BLaER1 treated with 17β-estradiol and CSF1 and Interleukin-3, amounts not matched to agents 10 nM and 100 nM (cell line): ENCODE measurements at regions not wholly inside any gene's neighbourhood (a gene's known extent, or its start where the extent isn't known, plus 50 kb on each side); places are given as distances from the start of the nearest gene placed in this dataset.

Experiments
- H3K27ac ChIP-seq, 11 experiments: shearing (Covaris generic); formaldehyde crosslinking; 2 replicates each; pipeline ENCODE4 v1.8.1; 2022
- H3K27me3 ChIP-seq, 11 experiments: shearing (Covaris generic); formaldehyde crosslinking; 2 replicates each; pipeline ENCODE4 v1.8.1; 2022
- H3K36me3 ChIP-seq, 11 experiments: shearing (Covaris generic); formaldehyde crosslinking; 2 replicates each; pipeline ENCODE4 v1.8.1; 2022
- H3K4me1 ChIP-seq, 10 experiments: shearing (Covaris generic); formaldehyde crosslinking; 2 replicates each; pipeline ENCODE4 v1.8.1; 2022
- H3K4me2 ChIP-seq, 11 experiments: shearing (Covaris generic); formaldehyde crosslinking; 2 replicates each; pipeline ENCODE4 v1.8.1; 2022
- H3K4me3 ChIP-seq, 10 experiments: shearing (Covaris generic); formaldehyde crosslinking; 2 replicates each; pipeline ENCODE4 v1.8.1; 2022
- H3K9ac ChIP-seq, 11 experiments: shearing (Covaris generic); formaldehyde crosslinking; 2 replicates each; pipeline ENCODE4 v1.8.1; 2022
- H3K9me3 ChIP-seq, 11 experiments: shearing (Covaris generic); formaldehyde crosslinking; replicated peaks in 1 of 11; 2 replicates each; pipeline ENCODE4 v1.8.1; 2022
- H4K20me1 ChIP-seq, 11 experiments: shearing (Covaris generic); formaldehyde crosslinking; 2 replicates each; pipeline ENCODE4 v1.8.1; 2022
- Cebpa-rat ChIP-seq, 11 experiments: shearing (Covaris generic); IDR thresholded peaks; 2 replicates each; pipeline ENCODE4 v1.8.1; 2022

DNA sequence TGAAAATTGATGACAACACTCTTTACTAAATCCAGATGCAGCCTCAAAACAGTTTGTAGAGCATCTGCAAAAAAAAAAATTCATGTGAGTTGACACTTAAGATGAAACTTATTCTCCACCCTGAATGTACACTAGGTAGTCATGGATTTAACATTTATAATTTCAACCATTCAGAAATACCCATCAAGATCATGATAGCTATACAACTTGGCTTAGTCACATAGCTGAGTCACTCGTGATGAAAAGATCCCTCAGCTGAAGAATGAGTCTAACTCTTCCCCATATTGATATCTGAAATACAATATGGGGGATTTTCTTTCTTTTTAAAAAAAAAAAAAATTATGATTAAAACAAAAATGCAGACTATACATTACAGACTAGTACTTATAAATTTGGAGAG, 104.8 kb upstream of the PLEKHG7 start:
- TF ChIP-seq Cebpa-rat (IDR thresholded peaks at IDR 0.05), result no peak
- no peak overlapping the region for H3K9ac ChIP-seq
- H4K20me1 ChIP-seq, result no peaks in the 10 kb centered on the region
- H3K27ac ChIP-seq, result peak overlapping the region in 1 of 11 experiments; percentile 17; a peak in 1 of 22 replicates
- peaks cover 22 to 66% (median 34%) of the 10 kb centered on the region in 10 experiments for H3K4me1 ChIP-seq
- H3K4me2 ChIP-seq, result no peak overlapping the region
- H3K36me3 ChIP-seq, result peaks cover 0 to 20% (median 6%) of the 10 kb centered on the region in 11 experiments; a peak in 8 of 22 replicates
- H3K4me3 ChIP-seq, result no peak overlapping the region
- H3K9me3 ChIP-seq, result peaks cover 43 to 65% (median 57%) of the 10 kb centered on the region in 11 experiments
- no peaks in the 10 kb centered on the region for H3K27me3 ChIP-seq

DNA sequence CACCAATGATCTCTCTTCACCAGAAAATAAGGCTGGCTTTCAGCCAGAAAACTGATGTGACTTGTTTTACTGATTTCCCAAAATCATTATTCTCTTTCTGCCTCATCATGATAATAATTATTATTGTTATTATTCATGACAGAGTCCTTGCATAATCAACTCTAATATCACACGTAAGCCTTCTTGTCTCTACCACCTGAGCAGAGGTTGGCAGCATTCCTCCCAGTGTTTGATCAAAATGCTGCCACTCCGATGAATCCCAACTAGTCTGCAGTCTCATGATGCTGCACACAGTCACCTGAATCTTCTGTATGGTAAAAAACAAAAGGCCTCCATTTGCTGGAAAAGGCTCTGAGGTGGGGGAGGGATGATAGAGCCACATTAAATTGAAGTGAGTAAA, 105.7 kb upstream of the PLEKHG7 start:
- H3K36me3 ChIP-seq, result peaks cover 0 to 20% (median 6%) of the 10 kb centered on the region in 11 experiments; a peak in 8 of 22 replicates
- TF ChIP-seq Cebpa-rat (IDR thresholded peaks at IDR 0.05), result no peak
- H3K27me3 ChIP-seq, result no peaks in the 10 kb centered on the region
- peaks cover 31 to 66% (median 41%) of the 10 kb centered on the region in 10 experiments for H3K4me1 ChIP-seq
- no peak overlapping the region for H3K4me3 ChIP-seq
- no peak overlapping the region for H3K4me2 ChIP-seq
- no peaks in the 10 kb centered on the region for H4K20me1 ChIP-seq
- H3K27ac ChIP-seq, result peak overlapping the region in 2 of 11 experiments; percentile 0 to 96; a peak in 2 of 22 replicates
- peaks cover 40 to 56% (median 49%) of the 10 kb centered on the region in 11 experiments for H3K9me3 ChIP-seq
- H3K9ac ChIP-seq, result no peak overlapping the region

- Histone ChIP-seq H3K4me2 (no peak overlapping the region), H3K4me3 (no peak overlapping the region), H3K27ac (peak overlapping the region in 6 of 11 experiments; percentile 0 to 96 (median 91); a peak in 8 of 22 replicates), H3K4me1 (peaks cover 34 to 66% (median 45%) of the 10 kb centered on the region in 10 experiments), H4K20me1 (no peaks in the 10 kb centered on the region), H3K9ac (no peak overlapping the region), H3K9me3 (peaks cover 32 to 51% (median 41%) of the 10 kb centered on the region in 11 experiments), H3K27me3 (no peaks in the 10 kb centered on the region), H3K36me3 (peaks cover 0 to 20% (median 6%) of the 10 kb centered on the region in 11 experiments; a peak in 8 of 22 replicates)
- TF ChIP-seq Cebpa-rat (IDR thresholded peaks at IDR 0.05), result no peak
Observed at GRCh38 chr12:92596383-92596782, 106.4 kb upstream of the PLEKHG7 start.

DNA sequence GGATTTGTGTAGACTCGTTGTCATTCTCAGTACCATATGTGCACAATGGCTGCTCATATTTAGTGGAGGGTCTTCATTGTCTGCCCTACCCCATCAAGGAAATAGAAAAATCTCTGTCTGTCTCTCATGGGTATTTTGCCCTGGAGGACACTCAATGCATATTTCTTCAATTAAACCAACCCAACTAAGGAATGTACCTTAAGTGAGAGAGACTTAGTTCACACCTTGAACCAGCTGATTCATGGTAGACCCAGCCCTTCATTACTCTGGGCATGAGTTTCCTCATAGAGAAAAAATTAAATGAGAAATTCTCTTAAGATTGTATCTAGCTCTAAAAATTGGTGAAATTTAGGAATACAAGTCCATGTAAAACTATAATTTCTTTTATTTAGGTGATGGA, 107.1 kb upstream of the PLEKHG7 start:
- Histone ChIP-seq H3K4me2 (peak overlapping the region in 7 of 11 experiments; percentile 69 to 87 (median 80); a peak in 12 of 22 replicates), H3K27ac (peak overlapping the region in 9 of 11 experiments; percentile 87 to 96 (median 90); a peak in 16 of 22 replicates), H3K27me3 (no peaks in the 10 kb centered on the region), H3K4me1 (peaks cover 34 to 60% (median 46%) of the 10 kb centered on the region in 10 experiments), H3K9ac (no peak overlapping the region), H3K9me3 (peaks cover 25 to 44% (median 34%) of the 10 kb centered on the region in 11 experiments), H3K4me3 (no peak overlapping the region), H3K36me3 (peaks cover 0 to 20% (median 6%) of the 10 kb centered on the region in 11 experiments; a peak in 8 of 22 replicates), H4K20me1 (no peaks in the 10 kb centered on the region)
- no peak for TF ChIP-seq Cebpa-rat (IDR thresholded peaks at IDR 0.05)

GRCh38 chr12:92593734-92594402, 108.9 kb upstream of the PLEKHG7 start:
- H3K9ac ChIP-seq, result peak overlapping the region; percentile 58 to 81 (median 74)
- peak overlapping the region; percentile 75 to 96 (median 90) for H3K27ac ChIP-seq
- H3K36me3 ChIP-seq, result peaks cover 0 to 5% (median 0%) of the 10 kb centered on the region in 11 experiments; a peak in 1 of 22 replicates
- peak; percentile 17 to 95 (median 87); a peak in 19 of 22 replicates for TF ChIP-seq Cebpa-rat (IDR thresholded peaks at IDR 0.05)
- H3K4me3 ChIP-seq, result peak overlapping the region in 6 of 10 experiments; percentile 8 to 34 (median 18); a peak in 7 of 20 replicates
- no peaks in the 10 kb centered on the region for H4K20me1 ChIP-seq
- no peaks in the 10 kb centered on the region for H3K27me3 ChIP-seq
- H3K4me1 ChIP-seq, result peaks cover 34 to 52% (median 46%) of the 10 kb centered on the region in 10 experiments
- peak overlapping the region; percentile 69 to 87 (median 79) for H3K4me2 ChIP-seq
- H3K9me3 ChIP-seq, result peaks cover 7 to 28% (median 16%) of the 10 kb centered on the region in 11 experiments

DNA sequence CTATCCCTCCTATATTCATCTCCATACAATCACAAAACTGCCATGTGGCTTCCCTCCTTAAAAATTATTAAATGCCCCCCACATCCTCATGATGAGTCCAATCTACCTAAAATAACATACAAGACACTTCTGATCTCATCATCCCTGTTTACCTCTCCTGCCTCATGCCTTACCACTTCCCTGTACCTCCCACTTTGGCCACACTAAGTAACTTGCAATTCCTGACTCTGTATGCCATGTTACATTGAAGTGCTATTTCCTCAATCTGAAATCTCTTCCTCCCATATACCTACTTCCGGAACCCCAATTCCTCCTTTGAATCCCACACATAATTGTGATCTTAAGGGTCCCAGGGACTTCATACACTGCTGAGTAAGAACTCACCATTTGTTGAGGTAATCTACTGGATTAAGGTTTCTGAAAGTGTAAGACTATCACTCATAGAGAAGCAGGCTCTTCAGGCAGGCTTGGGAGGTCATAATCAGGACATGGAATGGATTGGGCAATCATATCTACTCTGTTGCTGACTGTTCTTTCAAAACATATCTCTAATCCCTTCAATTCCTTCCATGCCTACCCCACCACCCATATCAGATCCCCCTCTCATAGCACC, 117.6 kb upstream of the PLEKHG7 start:
- Histone ChIP-seq H3K36me3 (no peaks in the 10 kb centered on the region; a peak in 1 of 22 replicates), H3K27me3 (no peaks in the 10 kb centered on the region), H4K20me1 (no peaks in the 10 kb centered on the region), H3K4me2 (0 out of 22 replicates have a peak overlapping the region, but pooled peaks of 1 of the 11 experiments have one; percentile 12), H3K9me3 (peaks cover 13 to 44% (median 25%) of the 10 kb centered on the region in 11 experiments), H3K9ac (no peak overlapping the region), H3K4me1 (peaks cover 17 to 31% (median 29%) of the 10 kb centered on the region in 10 experiments), H3K4me3 (no peak overlapping the region), H3K27ac (no peak overlapping the region)
- no peak for TF ChIP-seq Cebpa-rat (IDR thresholded peaks at IDR 0.05)

GRCh38 chr12:92583910-92584309, 118.9 kb upstream of the PLEKHG7 start:
- Histone ChIP-seq H3K4me3 (no peak overlapping the region), H3K9me3 (peaks cover 13 to 44% (median 25%) of the 10 kb centered on the region in 11 experiments), H3K9ac (no peak overlapping the region), H3K27me3 (no peaks in the 10 kb centered on the region), H4K20me1 (no peaks in the 10 kb centered on the region), H3K4me2 (no peak overlapping the region), H3K36me3 (no peaks in the 10 kb centered on the region; a peak in 1 of 22 replicates), H3K27ac (no peak overlapping the region), H3K4me1 (peaks cover 17 to 34% (median 30%) of the 10 kb centered on the region in 10 experiments)
- no peak for TF ChIP-seq Cebpa-rat (IDR thresholded peaks at IDR 0.05)

DNA sequence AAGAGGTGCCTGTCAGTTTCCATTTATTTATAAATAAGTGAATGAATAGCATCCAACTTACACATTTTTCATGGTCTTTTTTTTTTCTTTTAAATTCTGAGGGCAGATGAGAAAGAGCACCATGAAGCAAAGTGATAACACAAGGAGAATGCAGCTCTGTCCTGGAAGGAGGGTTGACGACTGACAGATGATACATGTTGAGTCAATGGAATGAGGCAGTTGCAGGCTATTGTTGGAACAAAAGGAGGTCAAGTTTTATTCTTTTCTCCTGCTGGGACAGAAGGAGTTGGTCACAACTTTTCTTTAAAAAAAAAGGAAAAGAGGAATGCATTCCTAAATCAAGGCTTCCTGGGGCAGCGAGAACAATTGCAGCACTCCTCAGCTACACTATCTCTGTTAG, 119.9 kb upstream of the PLEKHG7 start:
- Histone ChIP-seq H3K9ac (no peak overlapping the region), H3K4me2 (peak overlapping the region in 8 of 11 experiments; percentile 45 to 76 (median 66); a peak in 16 of 22 replicates), H3K4me1 (peaks cover 17 to 34% (median 30%) of the 10 kb centered on the region in 10 experiments), H3K4me3 (no peak overlapping the region), H3K9me3 (peaks cover 13 to 44% (median 25%) of the 10 kb centered on the region in 11 experiments), H3K36me3 (no peaks in the 10 kb centered on the region; a peak in 1 of 22 replicates), H3K27me3 (no peaks in the 10 kb centered on the region), H4K20me1 (no peaks in the 10 kb centered on the region), H3K27ac (peak overlapping the region in 4 of 11 experiments; percentile 55 to 75 (median 70); a peak in 8 of 22 replicates)
- no peak for TF ChIP-seq Cebpa-rat (IDR thresholded peaks at IDR 0.05)
